Fibroblast of the aortic adventitia (primary cell): ENCODE measurements at regions not wholly inside any gene's neighbourhood (a gene's known extent, or its start where the extent isn't known, plus 50 kb on each side); places are given as distances from the start of the nearest gene placed in this dataset.
A peak's percentile ranks its signal among the peaks of the same experiment; 100 is the strongest.

Source experiments
- DNase-seq: peaks from one replicate; pipeline ENCODE4 v3.0.0-alpha.2; 2010; ENCODE audit warnings: low read depth
- H3K4me3 ChIP-seq: 2 replicates; pipeline ENCODE4 v1.5.1; 2011; ENCODE audit warnings: low read depth, mild to moderate bottlenecking, control low read depth, low read length, moderate library complexity
- CTCF ChIP-seq: IDR thresholded peaks from 2 replicates; pipeline ENCODE4 v1.5.1; 2011; ENCODE audit warnings: mild to moderate bottlenecking, low read length, control low read depth, inconsistent platforms; ENCODE audit not compliant: insufficient read depth

GRCh38 chr4:127045861-127046260 is 586.9 kb upstream of the INTU start:
- DNase-seq, result no peak
- no peak for TF ChIP-seq CTCF
- no peak overlapping the region for H3K4me3 ChIP-seq

GRCh38 chr4:127047930-127048329 is 584.8 kb upstream of the INTU start:
- H3K4me3 ChIP-seq, result no peak overlapping the region
- TF ChIP-seq CTCF, result no peak
- DNase-seq, result peak; percentile 65

- no peak for TF ChIP-seq CTCF
- peak; percentile 28 for DNase-seq
- no peak overlapping the region for H3K4me3 ChIP-seq
Measured at GRCh38 chr4:127048376-127049044, 584.2 kb upstream of the INTU start.

GRCh38 chr4:127049526-127049925 is 583.2 kb upstream of the INTU start:
- no peak for TF ChIP-seq CTCF
- DNase-seq, result peak; percentile 21

GRCh38 chr4:127052742-127053141 is 580.0 kb upstream of the INTU start:
- H3K4me3 ChIP-seq, result no peak overlapping the region
- DNase-seq, result no peak
- TF ChIP-seq CTCF, result no peak

More at GRCh38 chr4:127049526-127049925, 583.2 kb upstream of the INTU start:
- no peak overlapping the region for H3K4me3 ChIP-seq

- H3K4me3 ChIP-seq, result no peak overlapping the region
- no peak for TF ChIP-seq CTCF
- peak; percentile 84 for DNase-seq
Measured at GRCh38 chr4:127055357-127055756, 577.4 kb upstream of the INTU start.

- TF ChIP-seq CTCF, result no peak
- no peak overlapping the region for H3K4me3 ChIP-seq
- no peak for DNase-seq
Measured at GRCh38 chr4:127069675-127070074, 563.1 kb upstream of the INTU start.
